ENCODE measurements at regions not wholly inside any gene's neighbourhood (a gene's known extent, or its start where the extent isn't known, plus 50 kb on each side); places are given as distances from the start of the nearest gene placed in this dataset.

DNA sequence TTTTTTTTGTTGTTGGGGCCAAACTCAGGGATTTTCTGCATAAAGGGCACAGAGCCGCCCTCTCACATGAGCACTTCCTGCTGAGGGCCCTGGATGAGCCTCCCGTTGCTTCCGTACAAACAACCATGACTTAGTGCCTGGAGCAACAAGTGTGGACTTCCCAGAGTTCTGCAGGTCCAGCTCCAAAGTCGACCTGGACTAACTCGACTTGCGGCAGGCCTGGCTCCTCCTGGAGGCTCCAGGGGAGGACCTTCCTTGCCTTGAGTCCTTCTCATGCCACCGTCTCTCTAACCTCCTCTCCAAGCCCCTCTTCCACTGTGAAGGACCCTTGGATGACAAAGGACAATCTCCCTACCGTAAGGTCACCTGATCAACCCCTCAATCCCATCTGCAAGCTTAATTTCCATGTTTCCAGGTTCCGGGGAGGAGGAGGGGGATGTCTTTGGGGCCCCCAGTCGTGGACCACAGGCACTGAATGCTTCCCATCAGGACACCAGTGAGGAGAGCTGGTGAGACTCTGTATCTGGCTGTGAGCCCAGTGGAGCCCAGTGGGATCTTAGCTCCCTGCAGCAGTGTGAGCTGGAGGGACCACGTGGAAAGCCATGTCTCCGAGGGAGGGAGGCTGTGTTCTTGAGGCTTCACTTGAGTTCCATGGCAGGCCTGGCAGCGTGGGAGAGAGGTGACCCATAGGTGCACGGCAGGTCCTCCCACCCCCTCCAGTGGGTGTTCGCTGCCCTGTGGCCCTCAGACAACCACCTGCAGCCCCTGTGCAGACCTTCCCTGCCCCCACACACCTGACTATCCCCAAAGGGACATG is 199.5 kb upstream of the PPP2R2D start:
- TF ChIP-seq, protein P1, sequence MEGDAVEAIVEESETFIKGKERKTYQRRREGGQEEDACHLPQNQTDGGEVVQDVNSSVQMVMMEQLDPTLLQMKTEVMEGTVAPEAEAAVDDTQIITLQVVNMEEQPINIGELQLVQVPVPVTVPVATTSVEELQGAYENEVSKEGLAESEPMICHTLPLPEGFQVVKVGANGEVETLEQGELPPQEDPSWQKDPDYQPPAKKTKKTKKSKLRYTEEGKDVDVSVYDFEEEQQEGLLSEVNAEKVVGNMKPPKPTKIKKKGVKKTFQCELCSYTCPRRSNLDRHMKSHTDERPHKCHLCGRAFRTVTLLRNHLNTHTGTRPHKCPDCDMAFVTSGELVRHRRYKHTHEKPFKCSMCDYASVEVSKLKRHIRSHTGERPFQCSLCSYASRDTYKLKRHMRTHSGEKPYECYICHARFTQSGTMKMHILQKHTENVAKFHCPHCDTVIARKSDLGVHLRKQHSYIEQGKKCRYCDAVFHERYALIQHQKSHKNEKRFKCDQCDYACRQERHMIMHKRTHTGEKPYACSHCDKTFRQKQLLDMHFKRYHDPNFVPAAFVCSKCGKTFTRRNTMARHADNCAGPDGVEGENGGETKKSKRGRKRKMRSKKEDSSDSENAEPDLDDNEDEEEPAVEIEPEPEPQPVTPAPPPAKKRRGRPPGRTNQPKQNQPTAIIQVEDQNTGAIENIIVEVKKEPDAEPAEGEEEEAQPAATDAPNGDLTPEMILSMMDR (IDR thresholded peaks at IDR 0.05; ENCODE audit: borderline replicate concordance, insufficient read depth, low read depth, low read length), result no peak
- no peak overlapping the region for H3K4me3 ChIP-seq (ENCODE audit: low read depth, low read length)

DNA sequence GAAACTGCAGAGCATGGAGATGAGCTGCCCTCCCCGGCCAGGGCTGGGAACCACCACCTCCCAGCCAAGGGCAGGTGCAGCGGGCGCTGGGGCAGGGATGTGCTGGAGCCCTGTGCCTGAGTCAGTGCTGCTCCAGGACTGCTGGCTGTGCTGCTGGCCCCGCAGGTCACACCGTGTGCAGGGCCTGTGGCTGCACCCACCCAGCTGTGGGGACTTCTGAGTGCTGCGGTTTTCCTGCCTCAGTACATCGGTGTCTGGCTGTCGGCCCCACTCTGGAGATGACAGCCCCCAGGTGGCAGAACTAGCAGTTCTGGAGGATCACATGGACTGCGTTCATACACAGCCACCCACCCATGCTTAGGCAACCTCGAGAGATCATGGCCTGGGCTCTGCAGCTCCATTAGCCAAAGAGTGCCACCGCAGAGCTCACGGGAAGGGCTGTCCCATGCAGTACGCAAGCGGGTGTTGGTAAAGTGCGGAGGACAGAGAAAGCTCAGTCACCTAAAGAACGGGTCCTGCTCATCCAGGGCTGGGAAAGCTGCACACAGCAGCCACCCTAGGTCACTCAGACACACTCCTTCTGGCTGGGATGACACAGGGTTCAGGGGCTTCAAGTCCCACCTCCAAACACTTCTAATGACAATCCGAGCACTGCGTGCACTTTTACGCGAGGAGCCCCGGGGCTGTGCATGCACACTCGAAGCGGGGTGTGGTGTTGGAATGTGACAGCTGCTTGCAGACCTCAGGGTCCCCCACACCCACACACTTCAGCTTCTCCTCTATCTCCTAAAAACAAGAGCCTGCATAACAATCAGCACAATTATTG is 198.1 kb upstream of the PPP2R2D start:
- no peak overlapping the region for H3K4me3 ChIP-seq (ENCODE audit: low read depth, low read length)
- TF ChIP-seq, protein P1 (IDR thresholded peaks at IDR 0.05; ENCODE audit: borderline replicate concordance, insufficient read depth, low read depth, low read length), result no peak

DNA sequence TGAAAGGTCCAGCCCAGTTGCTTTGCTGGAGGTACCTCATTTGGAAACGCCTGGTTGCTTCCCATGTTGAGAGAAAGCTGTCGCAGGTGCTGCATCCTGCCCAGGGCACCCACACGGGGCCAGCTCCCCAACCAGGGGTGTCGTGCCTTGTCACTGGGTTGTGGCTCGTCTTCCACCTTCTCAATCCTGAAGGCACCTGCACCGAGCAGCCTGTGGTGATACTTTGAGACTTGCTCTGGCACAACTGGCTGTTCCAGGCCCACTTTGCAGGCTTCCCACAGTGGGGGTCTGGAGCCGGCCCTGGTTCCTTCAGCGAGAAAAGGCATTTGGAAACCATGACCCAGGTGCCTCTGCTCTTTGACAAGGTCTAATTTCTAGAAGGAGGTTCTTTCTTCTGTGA is 197.3 kb upstream of the PPP2R2D start:
- TF ChIP-seq, protein P1 (IDR thresholded peaks at IDR 0.05; ENCODE audit: borderline replicate concordance, insufficient read depth, low read depth, low read length), result no peak
- H3K4me3 ChIP-seq (ENCODE audit: low read depth, low read length), result no peak overlapping the region

DNA sequence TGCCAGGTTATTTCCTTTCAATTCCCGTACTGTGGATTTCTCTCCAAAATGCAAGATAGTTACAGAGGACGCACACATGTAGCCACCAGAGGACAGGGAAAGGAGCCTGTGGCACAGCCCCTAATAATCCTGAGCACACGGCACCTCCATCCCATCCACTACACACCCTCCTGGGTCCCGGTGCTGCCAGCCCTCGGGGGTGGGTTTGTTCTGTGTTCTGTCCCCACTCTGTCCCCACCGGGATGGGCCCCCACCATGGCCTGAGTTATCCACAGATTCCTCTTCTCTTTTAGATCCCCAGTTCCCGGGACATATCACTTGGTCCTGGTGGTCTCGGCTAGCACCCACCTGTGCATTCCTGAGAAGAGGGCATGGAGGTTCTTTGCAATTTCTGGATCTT is 196.9 kb upstream of the PPP2R2D start:
- TF ChIP-seq, protein P1 (IDR thresholded peaks at IDR 0.05; ENCODE audit: borderline replicate concordance, insufficient read depth, low read depth, low read length), result no peak
- no peak overlapping the region for H3K4me3 ChIP-seq (ENCODE audit: low read depth, low read length)

DNA sequence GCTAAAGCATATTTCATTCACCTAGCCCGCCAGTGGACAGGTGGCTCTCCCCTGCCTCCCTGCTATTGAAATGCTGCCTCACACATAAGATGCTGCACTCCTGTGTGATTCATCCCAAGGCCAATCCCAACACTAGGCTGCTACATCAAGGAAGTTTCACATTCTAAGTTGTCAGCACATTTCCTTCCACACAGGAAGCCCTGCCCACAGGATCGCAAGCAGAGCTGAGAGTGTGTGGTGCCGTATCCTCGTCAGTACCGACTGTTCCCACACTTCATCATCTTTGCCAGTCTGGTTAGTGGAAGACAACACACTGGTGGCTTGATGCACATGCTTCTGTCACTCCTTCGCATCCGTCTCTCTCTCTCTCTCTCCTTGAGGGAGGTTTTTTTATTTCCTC is 194.3 kb upstream of the PPP2R2D start:
- H3K4me3 ChIP-seq (ENCODE audit: low read depth, low read length), result no peak overlapping the region
- TF ChIP-seq, protein P1 (IDR thresholded peaks at IDR 0.05; ENCODE audit: borderline replicate concordance, insufficient read depth, low read depth, low read length), result no peak

DNA sequence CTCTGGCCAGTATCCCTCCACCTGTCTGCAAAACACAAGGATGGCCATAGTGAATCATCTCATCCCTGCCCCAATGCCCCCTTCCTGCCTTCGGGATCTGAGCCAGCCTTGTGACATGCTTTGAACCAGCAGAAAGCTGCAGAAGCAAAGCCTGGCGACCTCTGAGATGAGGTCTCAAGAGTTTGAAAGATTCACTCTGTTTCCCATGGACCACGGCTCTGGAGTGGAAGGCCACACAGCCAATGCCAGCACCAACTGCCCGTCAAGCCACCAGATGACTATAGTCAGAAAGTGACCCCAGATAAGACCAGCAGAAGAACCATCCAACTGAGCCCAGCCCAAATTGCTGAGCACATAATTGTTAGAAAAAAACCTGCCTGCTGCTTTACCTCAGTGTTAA is 193.9 kb upstream of the PPP2R2D start:
- H3K4me3 ChIP-seq (ENCODE audit: low read depth, low read length), result no peak overlapping the region
- TF ChIP-seq, protein P1 (IDR thresholded peaks at IDR 0.05; ENCODE audit: borderline replicate concordance, insufficient read depth, low read depth, low read length), result no peak
